SIG-M5 treated with dmso at 0.1 percent for 504 hours (cell line): ENCODE measurements at regions not wholly inside any gene's neighbourhood (a gene's known extent, or its start where the extent isn't known, plus 50 kb on each side); places are given as distances from the start of the nearest gene placed in this dataset.
"Not testable (repeated sequence)": the region's sequence is repeated elsewhere in the genome, so short reads cannot be mapped to it uniquely, and the experiment has no call there.

Experiments
- DNase-seq: peaks from one replicate; lab custom pipeline; 2025; ENCODE audit not compliant: unreplicated experiment; lab: John Stamatoyannopoulos, UW

GRCh38 chr7:67301667-67302066 lies 305.0 kb downstream of the TYW1 start:
- no peak for DNase-seq

- DNase-seq: peak; percentile 94
Measured at GRCh38 chr7:67302113-67303039, 305.7 kb downstream of the TYW1 start.

DNA sequence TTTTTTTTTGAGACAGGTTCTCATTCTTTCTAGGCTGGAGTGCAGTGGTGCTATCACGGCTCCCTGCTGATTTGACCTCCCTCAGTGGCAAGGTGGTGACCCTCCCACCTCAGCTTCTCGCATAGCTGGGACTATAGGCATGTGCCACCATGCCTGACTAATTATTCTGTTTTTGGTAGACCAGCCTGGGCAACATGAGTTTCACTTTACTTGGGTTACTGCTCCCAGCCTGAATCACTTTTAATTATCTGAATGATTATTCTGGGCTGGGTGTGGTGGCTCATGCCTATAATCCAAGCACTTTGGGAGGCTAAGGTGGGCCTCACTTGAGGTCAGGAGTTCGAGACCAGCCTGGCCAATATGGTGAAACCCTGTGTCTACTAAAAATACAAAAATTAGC lies 308.2 kb downstream of the TYW1 start:
- not testable (repeated sequence) for DNase-seq

DNA sequence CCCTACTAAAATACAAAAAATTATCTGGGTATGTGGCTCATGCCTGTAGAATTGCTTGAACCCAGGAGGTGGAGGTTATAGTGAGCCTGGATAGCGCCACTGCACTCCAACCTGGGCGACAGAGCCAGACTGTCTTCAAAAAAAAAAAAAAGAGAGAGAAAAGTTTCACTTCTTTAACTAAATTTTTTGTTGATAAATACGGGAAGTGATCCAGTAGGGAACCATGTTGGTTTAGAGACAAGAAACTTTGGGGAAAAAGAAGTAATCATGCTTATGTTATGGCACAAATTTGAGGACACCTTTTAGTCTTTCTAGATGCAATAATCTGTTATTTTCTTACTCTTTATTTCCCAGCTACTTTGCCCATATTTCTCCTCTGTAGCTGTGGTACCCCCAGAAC lies 309.7 kb downstream of the TYW1 start:
- DNase-seq: no peak

DNA sequence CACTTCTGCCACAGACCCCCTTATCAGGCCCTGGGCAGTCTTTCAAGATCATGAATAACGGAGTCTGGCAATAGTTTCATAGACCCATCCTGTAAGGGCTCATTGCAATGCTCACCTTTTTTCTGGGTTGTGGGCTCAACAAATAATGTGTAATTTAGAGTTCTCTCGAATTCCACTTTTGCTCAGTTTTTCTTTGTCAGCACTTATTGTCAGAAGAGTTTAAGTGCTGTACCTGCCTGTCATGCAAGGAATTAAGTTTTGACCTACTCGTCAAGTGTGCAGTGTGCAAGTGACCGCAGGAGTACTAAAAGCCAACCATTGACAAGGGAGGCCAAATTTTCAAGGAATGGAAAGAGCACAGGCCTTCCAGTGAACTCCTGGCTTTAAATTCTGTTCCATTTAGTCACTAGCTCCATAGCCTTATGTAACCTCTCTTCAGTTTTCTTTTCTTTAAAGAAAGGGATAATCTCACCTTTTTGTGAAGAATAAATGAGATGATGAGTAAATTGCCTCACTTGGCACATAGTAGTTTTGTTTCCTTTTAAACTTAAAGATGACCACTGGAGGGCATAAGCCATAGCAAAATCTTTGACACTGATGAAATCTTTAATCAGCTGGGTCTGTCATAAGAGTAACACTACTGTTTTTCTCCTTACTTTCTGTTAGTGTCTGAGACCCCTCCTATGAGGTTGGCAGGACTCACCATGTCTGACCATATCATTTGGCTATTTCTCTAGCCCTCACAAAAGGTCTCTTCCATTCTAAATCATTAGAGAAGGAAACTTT lies 313.3 kb downstream of the TYW1 start:
- DNase-seq: no peak

DNA sequence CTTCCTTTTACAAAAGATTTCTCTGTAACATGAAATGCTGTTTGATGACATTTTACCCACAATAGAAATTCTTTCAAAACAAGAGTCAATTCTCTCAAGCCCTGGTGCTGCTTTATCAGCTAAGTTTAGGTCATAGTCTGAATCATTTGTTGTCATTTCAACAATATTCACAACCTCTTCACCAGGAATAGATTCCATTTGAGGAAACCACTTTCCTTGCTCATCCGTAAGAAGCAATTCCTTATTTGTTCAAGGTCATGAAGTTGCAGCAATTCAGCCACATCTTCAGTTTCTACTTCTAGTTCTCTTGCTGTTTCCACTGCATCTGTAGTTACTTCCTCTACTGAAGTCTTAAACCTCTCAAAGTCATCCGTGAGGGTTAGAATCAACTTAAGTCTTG lies 315.3 kb downstream of the TYW1 start:
- DNase-seq: no peak

- no peak for DNase-seq
Measured at GRCh38 chr7:67313213-67313612, 316.6 kb downstream of the TYW1 start.

GRCh38 chr7:67316902-67317301 lies 320.3 kb downstream of the TYW1 start:
- not testable (repeated sequence) for DNase-seq

DNA sequence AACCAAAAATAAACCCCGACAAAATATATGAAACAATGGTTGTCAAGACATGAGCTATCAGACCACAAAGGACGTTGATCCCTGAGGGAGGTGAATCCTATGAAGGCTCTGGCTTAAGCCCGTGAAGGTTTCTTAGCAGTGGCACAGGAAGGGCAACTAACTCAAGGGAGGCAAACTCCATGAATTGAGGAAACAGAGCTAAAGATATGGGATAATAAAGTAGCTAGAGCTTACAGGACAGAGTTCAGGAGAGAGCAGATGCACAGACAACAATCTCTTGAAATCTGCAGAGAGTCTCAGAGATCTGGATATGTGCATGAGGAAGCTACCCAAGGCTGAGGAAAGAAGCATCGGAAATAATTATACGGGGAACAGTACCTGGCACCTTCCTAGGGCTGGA lies 331.6 kb downstream of the TYW1 start:
- not testable (repeated sequence) for DNase-seq

GRCh38 chr7:67335165-67335564 lies 338.5 kb downstream of the TYW1 start:
- DNase-seq: not testable (repeated sequence)

GRCh38 chr7:67335663-67336062 lies 339.0 kb downstream of the TYW1 start:
- not testable (repeated sequence) for DNase-seq

DNA sequence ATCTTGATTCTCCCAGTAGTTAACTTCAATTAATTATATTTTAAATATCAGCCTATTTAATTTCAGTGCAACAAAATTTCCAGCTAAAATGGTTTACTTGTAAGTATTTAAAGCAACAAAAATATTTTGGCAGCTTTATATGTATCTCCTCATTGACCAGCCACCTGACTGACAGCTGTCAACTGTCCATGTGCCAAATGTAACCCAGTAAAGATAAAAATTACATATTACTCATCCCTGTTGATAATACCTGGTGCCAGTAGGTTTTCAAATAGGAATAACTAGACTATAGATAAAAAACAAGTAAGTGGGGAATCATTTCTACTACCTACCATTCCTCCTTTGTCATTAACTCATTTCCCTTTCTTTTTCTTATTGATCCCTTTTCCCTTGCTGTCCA lies 341.9 kb downstream of the TYW1 start:
- DNase-seq: not testable (repeated sequence)

DNA sequence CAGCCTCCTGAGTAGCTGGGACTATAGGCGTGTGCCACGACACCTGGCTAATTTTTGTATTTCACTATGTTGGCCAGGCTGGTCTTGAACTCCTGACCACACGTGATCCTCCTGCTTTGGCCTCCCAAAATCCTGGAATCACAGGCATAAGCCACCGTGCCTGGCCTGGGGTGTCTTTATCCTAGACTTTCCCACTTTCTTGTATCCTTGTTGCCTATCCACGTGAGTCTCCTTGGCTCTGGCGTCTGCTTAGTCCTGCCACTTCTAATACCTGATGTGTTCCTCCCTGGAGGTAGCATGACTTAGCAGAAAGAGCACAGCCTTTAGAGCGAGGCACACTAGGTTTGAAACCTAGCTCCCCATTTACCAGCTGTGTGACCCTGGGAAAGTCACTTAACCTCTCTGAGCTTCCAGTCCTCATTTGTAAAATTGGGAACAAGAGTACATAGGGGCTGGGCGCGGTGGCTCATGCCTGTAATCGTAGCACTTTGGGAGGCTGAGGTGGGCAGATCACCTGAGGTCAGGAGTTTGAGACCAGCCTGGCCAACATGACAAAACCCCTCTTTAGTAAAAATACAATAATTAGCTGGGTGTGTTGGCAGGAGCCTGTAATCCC lies 344.6 kb downstream of the TYW1 start:
- no peak for DNase-seq

- DNase-seq: no peak
Measured at GRCh38 chr7:67343114-67343513, 346.5 kb downstream of the TYW1 start.

- DNase-seq: no peak
Measured at GRCh38 chr7:67343572-67343971, 346.9 kb downstream of the TYW1 start.

GRCh38 chr7:67344481-67345193 lies 348.0 kb downstream of the TYW1 start:
- no peak for DNase-seq

GRCh38 chr7:67346126-67346525 lies 349.5 kb downstream of the TYW1 start:
- no peak for DNase-seq

- no peak for DNase-seq
Measured at GRCh38 chr7:67346876-67347275, 350.2 kb downstream of the TYW1 start.

GRCh38 chr7:67348171-67348570 lies 351.5 kb downstream of the TYW1 start:
- no peak for DNase-seq

DNA sequence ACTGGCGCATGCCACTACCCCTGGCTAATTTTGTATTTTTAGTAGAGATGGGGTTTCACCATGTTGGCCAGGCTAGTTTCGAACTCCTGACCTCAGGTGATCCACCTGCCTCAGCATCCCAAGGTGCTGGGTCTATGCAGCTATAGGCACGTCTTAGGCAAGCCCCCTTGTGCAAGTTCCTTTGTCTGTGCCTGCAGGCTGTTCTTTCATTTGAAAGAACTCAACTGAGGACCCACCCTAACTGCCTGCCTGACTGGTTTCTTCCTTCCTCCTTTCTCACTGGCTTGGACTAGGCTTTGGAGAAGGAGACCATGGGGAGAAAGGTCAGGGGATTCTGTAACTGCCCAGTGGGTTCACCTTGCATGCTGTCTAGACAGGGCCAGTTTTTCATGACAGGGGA lies 361.0 kb downstream of the TYW1 start:
- not testable (repeated sequence) for DNase-seq

GRCh38 chr7:67358316-67358715 lies 361.7 kb downstream of the TYW1 start:
- not testable (repeated sequence) for DNase-seq
